ENCODE measurements at regions not wholly inside any gene's neighbourhood (a gene's known extent, or its start where the extent isn't known, plus 50 kb on each side); places are given as distances from the start of the nearest gene placed in this dataset.

DNA sequence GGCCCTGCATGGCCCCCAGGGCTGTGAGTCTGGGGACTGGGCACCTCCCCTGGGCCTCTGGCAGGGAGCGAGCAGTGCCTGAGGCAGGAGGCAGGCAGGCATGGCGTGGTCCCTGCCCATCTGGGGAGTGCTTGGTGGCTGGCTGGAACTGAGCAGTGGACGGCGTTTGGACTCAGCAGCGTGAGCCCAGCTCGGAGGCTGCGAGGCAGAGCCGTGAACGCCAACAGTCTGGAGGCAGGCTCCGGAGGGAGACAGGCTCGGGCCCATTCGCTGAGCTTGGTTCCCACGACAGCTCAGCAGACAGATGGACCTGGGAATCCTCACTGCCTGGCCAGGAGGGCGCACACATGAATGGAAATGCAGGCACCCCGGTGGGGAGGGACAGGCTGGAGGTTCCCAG is 160.7 kb upstream of the POU3F1 start:
- TF ChIP-seq, protein P1, sequence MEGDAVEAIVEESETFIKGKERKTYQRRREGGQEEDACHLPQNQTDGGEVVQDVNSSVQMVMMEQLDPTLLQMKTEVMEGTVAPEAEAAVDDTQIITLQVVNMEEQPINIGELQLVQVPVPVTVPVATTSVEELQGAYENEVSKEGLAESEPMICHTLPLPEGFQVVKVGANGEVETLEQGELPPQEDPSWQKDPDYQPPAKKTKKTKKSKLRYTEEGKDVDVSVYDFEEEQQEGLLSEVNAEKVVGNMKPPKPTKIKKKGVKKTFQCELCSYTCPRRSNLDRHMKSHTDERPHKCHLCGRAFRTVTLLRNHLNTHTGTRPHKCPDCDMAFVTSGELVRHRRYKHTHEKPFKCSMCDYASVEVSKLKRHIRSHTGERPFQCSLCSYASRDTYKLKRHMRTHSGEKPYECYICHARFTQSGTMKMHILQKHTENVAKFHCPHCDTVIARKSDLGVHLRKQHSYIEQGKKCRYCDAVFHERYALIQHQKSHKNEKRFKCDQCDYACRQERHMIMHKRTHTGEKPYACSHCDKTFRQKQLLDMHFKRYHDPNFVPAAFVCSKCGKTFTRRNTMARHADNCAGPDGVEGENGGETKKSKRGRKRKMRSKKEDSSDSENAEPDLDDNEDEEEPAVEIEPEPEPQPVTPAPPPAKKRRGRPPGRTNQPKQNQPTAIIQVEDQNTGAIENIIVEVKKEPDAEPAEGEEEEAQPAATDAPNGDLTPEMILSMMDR (IDR thresholded peaks at IDR 0.05; ENCODE audit: poor library complexity, severe bottlenecking): no peak
- no peak for TF ChIP-seq EZH2 (IDR thresholded peaks at IDR 0.05; ENCODE audit: borderline replicate concordance, insufficient read depth, low read length, poor library complexity, severe bottlenecking)
- no peak for TF ChIP-seq EP300 (conservative IDR thresholded peaks at IDR 0.05; ENCODE audit: poor library complexity, severe bottlenecking)

Data from neural cell (in vitro differentiated cells).